Nephron (organoid): ENCODE measurements at regions not wholly inside any gene's neighbourhood (a gene's known extent, or its start where the extent isn't known, plus 50 kb on each side); places are given as distances from the start of the nearest gene placed in this dataset.

Experiments
- H3K27ac Mint-ChIP-seq, 3 experiments: 2 replicates each; pipeline ENCODE4 v1.8.0; 2020; ENCODE audit warnings: mixed read lengths in 3 of 3, mild to moderate bottlenecking in 2 of 3, moderate library complexity in 1 of 3
- H3K27me3 Mint-ChIP-seq: 2 replicates; pipeline ENCODE4 v1.8.0; 2021; ENCODE audit warnings: low read depth, mild to moderate bottlenecking, moderate library complexity, mixed read lengths
- H3K36me3 Mint-ChIP-seq: 2 replicates; pipeline ENCODE4 v1.8.0; 2020; ENCODE audit warnings: low read depth, mixed read lengths
- H3K4me1 Mint-ChIP-seq: 2 replicates; pipeline ENCODE4 v1.8.0; 2020; ENCODE audit warnings: mixed read lengths
- H3K4me3 Mint-ChIP-seq, 3 experiments: 2 replicates each; pipeline ENCODE4 v1.8.0; 2020; ENCODE audit warnings: mild to moderate bottlenecking in 3 of 3, mixed read lengths in 3 of 3, moderate library complexity in 2 of 3
- H3K9me3 Mint-ChIP-seq: 2 replicates; pipeline ENCODE4 v1.8.0; 2020; ENCODE audit warnings: mixed read lengths
- TF ChIP-seq, protein P1 (sequence below), 3 experiments: fragments of 200-600 bp; sonication (generic); IDR thresholded peaks; one replicate each; pipeline ENCODE4 v1.5.0; 2021; ENCODE audit warnings: antibody characterized with exemption in 3 of 3; ENCODE audit not compliant: unreplicated experiment in 3 of 3

DNA sequence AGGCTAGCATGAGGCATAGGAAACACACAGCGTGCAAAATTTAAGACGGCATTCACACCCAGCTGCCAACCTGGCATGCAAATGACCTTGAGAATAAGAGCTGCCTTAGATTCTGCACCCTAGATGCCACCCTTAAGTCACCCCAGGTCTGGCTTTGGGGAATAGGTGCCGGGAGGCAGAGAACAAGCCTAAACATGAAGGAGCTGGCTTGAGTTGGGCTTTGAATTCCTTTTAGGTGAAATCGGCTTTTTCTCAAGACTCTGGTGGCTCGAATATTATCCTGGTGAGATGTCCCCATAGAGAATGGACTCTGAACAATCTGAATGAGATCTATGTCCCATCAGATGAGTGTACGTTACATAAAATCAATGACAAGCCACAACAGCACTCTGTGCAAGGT, 1090.5 kb downstream of the VRK1 start:
- H3K4me1 Mint-ChIP-seq, result peaks cover 36% of the 10 kb centered on the region
- H3K36me3 Mint-ChIP-seq, result no peaks in the 10 kb centered on the region
- no peak overlapping the region for H3K4me3 Mint-ChIP-seq
- H3K27ac Mint-ChIP-seq, result no peak overlapping the region
- H3K9me3 Mint-ChIP-seq, result no peaks in the 10 kb centered on the region
- no peaks in the 10 kb centered on the region for H3K27me3 Mint-ChIP-seq
- TF ChIP-seq, protein P1, sequence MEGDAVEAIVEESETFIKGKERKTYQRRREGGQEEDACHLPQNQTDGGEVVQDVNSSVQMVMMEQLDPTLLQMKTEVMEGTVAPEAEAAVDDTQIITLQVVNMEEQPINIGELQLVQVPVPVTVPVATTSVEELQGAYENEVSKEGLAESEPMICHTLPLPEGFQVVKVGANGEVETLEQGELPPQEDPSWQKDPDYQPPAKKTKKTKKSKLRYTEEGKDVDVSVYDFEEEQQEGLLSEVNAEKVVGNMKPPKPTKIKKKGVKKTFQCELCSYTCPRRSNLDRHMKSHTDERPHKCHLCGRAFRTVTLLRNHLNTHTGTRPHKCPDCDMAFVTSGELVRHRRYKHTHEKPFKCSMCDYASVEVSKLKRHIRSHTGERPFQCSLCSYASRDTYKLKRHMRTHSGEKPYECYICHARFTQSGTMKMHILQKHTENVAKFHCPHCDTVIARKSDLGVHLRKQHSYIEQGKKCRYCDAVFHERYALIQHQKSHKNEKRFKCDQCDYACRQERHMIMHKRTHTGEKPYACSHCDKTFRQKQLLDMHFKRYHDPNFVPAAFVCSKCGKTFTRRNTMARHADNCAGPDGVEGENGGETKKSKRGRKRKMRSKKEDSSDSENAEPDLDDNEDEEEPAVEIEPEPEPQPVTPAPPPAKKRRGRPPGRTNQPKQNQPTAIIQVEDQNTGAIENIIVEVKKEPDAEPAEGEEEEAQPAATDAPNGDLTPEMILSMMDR (IDR thresholded peaks at IDR 0.05; ENCODE audit: unreplicated experiment in 3 of 3), result no peak

DNA sequence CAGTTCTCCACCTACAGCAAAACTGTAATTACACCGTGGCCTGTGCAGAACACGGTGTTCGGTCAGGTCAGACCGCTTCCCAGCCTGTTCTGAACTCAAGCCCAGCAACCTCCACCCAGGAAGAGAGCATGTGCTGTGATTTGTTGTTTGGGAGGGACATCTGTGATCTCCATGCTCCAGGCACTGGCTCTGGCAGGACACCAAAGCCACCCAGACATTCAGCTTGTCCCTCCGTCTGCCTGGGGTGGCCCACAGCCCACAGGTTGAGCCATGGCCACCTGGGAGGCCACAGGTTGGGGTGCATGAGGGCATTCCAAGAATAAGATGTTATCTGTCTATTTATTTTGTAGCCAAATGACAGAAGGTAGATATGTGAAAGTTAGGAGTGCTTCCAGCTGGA, 1091.1 kb downstream of the VRK1 start:
- Mint-ChIP-seq H3K9me3 (no peaks in the 10 kb centered on the region), H3K27me3 (no peaks in the 10 kb centered on the region), H3K27ac (no peak overlapping the region), H3K36me3 (no peaks in the 10 kb centered on the region), H3K4me1 (peaks cover 36% of the 10 kb centered on the region), H3K4me3 (no peak overlapping the region)
- TF ChIP-seq, protein P1 (IDR thresholded peaks at IDR 0.05; ENCODE audit: unreplicated experiment in 3 of 3), result no peak

DNA sequence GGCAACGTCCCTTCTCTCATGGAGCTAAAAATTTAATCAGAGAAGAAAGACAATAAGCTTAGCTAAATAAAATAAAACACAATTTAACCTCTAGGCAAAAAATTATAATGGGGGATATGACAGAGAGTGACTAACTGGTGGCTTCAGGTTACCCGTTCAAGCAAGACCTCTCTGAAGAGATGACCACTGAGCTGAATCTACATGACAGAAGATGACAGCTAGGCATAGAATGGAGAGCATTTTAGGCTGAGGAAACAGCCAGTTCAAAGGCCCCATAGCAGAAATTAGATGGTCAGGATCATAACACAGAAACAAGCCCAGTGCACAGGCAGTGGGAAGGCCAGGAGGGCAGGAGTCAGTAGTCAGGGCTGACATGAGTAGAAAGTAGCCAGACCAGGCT, 1094.3 kb downstream of the VRK1 start:
- Mint-ChIP-seq H3K4me1 (peaks cover 14% of the 10 kb centered on the region), H3K36me3 (no peaks in the 10 kb centered on the region), H3K27me3 (no peaks in the 10 kb centered on the region), H3K27ac (no peak overlapping the region), H3K9me3 (no peaks in the 10 kb centered on the region), H3K4me3 (no peak overlapping the region)
- TF ChIP-seq, protein P1 (IDR thresholded peaks at IDR 0.05; ENCODE audit: unreplicated experiment in 3 of 3), result no peak

DNA sequence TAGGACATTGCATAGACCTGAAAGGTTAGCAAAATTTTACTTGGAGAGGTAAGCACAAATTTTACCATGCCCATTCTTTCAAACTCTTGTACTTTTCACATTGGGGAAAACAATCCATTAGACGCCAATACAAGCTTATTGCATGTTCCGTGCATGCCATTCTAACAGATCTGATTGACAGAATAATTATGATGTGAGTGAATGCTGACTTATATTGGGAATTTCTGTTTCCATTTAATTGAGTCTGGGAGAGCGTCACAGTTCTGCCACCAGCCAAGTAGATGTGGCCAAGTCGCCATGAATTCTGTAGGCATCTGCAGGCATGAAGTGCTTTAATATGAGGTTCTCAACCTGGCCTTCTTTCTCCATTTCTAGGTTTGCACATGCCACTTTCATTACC, 1097.4 kb downstream of the VRK1 start:
- TF ChIP-seq, protein P1 (IDR thresholded peaks at IDR 0.05; ENCODE audit: unreplicated experiment in 3 of 3), result no peak
- H3K27ac Mint-ChIP-seq, result no peak overlapping the region
- no peak overlapping the region for H3K4me3 Mint-ChIP-seq
- H3K4me1 Mint-ChIP-seq, result peaks cover 9% of the 10 kb centered on the region
- no peaks in the 10 kb centered on the region for H3K9me3 Mint-ChIP-seq
- no peaks in the 10 kb centered on the region for H3K36me3 Mint-ChIP-seq
- no peaks in the 10 kb centered on the region for H3K27me3 Mint-ChIP-seq

DNA sequence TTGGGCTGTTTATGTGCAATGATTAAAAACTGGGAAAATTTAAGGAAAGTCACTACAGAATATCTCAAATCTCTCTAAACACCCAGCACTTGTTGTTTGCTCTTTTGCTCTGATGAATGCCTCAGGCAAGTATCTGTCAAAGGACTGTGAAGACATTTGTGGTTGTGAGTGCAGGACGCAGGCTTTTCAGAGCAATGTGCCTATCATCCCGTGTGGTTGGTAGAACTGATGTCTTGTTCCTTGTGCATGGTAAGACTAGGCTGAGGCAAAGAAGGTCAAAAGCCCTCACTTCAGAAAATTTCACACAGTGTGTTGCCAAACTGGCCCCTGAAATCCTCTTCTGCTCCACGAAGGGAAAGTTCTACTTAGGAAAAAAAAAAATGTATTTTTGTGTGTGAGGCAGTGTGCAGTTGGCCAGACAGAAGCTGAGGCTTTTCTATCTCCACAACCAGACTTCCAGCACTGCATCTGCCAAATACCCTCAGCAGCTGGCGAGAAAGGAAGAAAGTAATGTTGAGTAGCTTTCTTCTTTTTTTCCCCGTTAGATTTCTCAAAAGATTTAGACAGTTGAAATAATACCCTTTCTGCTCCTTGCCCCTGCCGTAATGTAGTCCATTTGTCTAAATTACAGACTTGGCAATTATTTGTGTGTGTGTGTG, 1103.1 kb downstream of the VRK1 start:
- TF ChIP-seq, protein P1 (IDR thresholded peaks at IDR 0.05; ENCODE audit: unreplicated experiment in 3 of 3), result no peak

DNA sequence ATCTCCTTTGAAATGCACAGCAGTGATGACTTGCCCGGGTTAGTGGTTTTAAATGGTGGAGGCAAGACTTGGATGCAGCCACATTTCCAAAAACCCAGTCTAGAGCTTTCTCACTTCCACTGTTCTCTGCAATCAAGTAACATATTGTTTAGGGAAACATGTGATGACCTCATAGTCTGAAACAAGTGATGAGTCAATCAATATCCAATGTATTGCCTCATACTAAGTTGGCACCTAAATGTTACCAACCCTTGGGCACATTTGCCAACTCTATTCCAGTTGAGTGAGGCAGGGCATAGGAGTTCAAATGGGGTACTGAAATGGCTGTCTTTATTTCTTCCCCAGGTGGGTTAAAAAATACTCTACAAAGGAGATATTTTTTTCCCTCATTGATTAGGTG, 1105.4 kb downstream of the VRK1 start:
- no peaks in the 10 kb centered on the region for H3K9me3 Mint-ChIP-seq
- H3K4me1 Mint-ChIP-seq, result peaks cover 10% of the 10 kb centered on the region
- H3K4me3 Mint-ChIP-seq, result no peak overlapping the region
- H3K36me3 Mint-ChIP-seq, result no peaks in the 10 kb centered on the region
- no peaks in the 10 kb centered on the region for H3K27me3 Mint-ChIP-seq
- TF ChIP-seq, protein P1 (IDR thresholded peaks at IDR 0.05; ENCODE audit: unreplicated experiment in 3 of 3), result no peak
- H3K27ac Mint-ChIP-seq, result no peak overlapping the region

More for the DNA sequence above, 1103.1 kb downstream of the VRK1 start:
- peaks cover 10% of the 10 kb centered on the region for H3K4me1 Mint-ChIP-seq
- H3K36me3 Mint-ChIP-seq, result no peaks in the 10 kb centered on the region
- no peak overlapping the region for H3K27ac Mint-ChIP-seq
- no peaks in the 10 kb centered on the region for H3K27me3 Mint-ChIP-seq
- H3K9me3 Mint-ChIP-seq, result no peaks in the 10 kb centered on the region
- no peak overlapping the region for H3K4me3 Mint-ChIP-seq
